Liver (tissue), 8 donors: ENCODE measurements at regions not wholly inside any gene's neighbourhood (a gene's known extent, or its start where the extent isn't known, plus 50 kb on each side); places are given as distances from the start of the nearest gene placed in this dataset.

Experiments used
- DNase-seq: peaks from one replicate; pipeline ENCODE4 v3.0.0-alpha.2; 2017; ENCODE audit warnings: low spot score
- H3K27ac ChIP-seq, 2 donors: one replicate each; pipeline ENCODE4 v1.7.0; 2013; ENCODE audit warnings: inconsistent platforms in 2 of 2, low read length in 2 of 2, control low read depth in 1 of 2, low read depth in 1 of 2, mild to moderate bottlenecking in 1 of 2
- H3K27me3 ChIP-seq, 4 donors: one replicate each; pipeline versions ENCODE4 v1.6.1 to v1.7.0; 2013; ENCODE audit warnings: low read length in 3 of 4, inconsistent platforms in 1 of 4, mild to moderate bottlenecking in 1 of 4, moderate library complexity in 1 of 4; ENCODE audit not compliant: control insufficient read depth in 4 of 4, insufficient read depth in 4 of 4
- H3K36me3 ChIP-seq, 4 donors: one replicate each; pipeline versions ENCODE4 v1.6.1 to v1.7.0; 2013; ENCODE audit warnings: low read length in 3 of 4, mild to moderate bottlenecking in 3 of 4, low read depth in 1 of 4, moderate library complexity in 1 of 4; ENCODE audit not compliant: control insufficient read depth in 4 of 4, insufficient read depth in 3 of 4
- H3K4me1 ChIP-seq, 4 donors: one replicate each; pipeline versions ENCODE4 v1.6.1 to v1.7.0; 2013; ENCODE audit warnings: low read length in 3 of 4, mild to moderate bottlenecking in 3 of 4, moderate library complexity in 1 of 4; ENCODE audit not compliant: control insufficient read depth in 4 of 4, insufficient read depth in 4 of 4
- H3K4me3 ChIP-seq, 3 donors: one replicate each; pipeline versions ENCODE4 v1.6.1 to v1.7.0; 2013; ENCODE audit warnings: low read length in 3 of 3, control low read depth in 1 of 3, low read depth in 1 of 3, mild to moderate bottlenecking in 1 of 3
- H3K9ac ChIP-seq, 2 donors: one replicate each; pipeline ENCODE4 v1.7.0; 2013; ENCODE audit warnings: low read length in 2 of 2, mild to moderate bottlenecking in 2 of 2, moderate library complexity in 2 of 2, control low read depth in 1 of 2, low read depth in 1 of 2
- H3K9me3 ChIP-seq, 4 donors: one replicate each; pipeline versions ENCODE4 v1.6.1 to v1.7.0; 2013; ENCODE audit warnings: low read length in 3 of 4; ENCODE audit not compliant: control insufficient read depth in 4 of 4
- EGR1 ChIP-seq, 2 donors: IDR thresholded peaks; 2 replicates each; pipeline ENCODE4 v1.6.1; 2016 to 2018; ENCODE audit warnings: antibody characterized with exemption in 2 of 2, low read depth in 2 of 2
- FOXA1 ChIP-seq: IDR thresholded peaks from 2 replicates; pipeline ENCODE4 v1.6.1; 2016; ENCODE audit warnings: antibody characterized with exemption
- FOXA2 ChIP-seq: IDR thresholded peaks from 2 replicates; pipeline ENCODE4 v1.6.1; 2016; ENCODE audit warnings: antibody characterized with exemption
- GABPA ChIP-seq, 2 donors: IDR thresholded peaks in 1 of 2; conservative IDR thresholded peaks in 1 of 2; 2 replicates each; pipeline ENCODE4 v1.6.1; 2016; ENCODE audit warnings: antibody characterized with exemption in 2 of 2, mild to moderate bottlenecking in 1 of 2, moderate library complexity in 1 of 2
- HNF4A ChIP-seq, 2 donors: conservative IDR thresholded peaks; 2 replicates each; pipeline ENCODE4 v1.6.1; 2016; ENCODE audit warnings: antibody characterized with exemption in 2 of 2, mild to moderate bottlenecking in 2 of 2
- HNF4G ChIP-seq: IDR thresholded peaks from 2 replicates; pipeline ENCODE4 v1.6.1; 2016; ENCODE audit warnings: antibody characterized with exemption
- JUND ChIP-seq, 2 donors: IDR thresholded peaks; 2 replicates each; pipeline ENCODE4 v1.6.1; 2016; ENCODE audit warnings: antibody characterized with exemption in 2 of 2
- NR2F2 ChIP-seq: IDR thresholded peaks from 2 replicates; pipeline ENCODE4 v1.6.1; 2016; ENCODE audit warnings: antibody characterized with exemption
- RAD21 ChIP-seq, 2 donors: IDR thresholded peaks; 2 replicates each; pipeline ENCODE4 v1.6.1; 2016; ENCODE audit warnings: antibody characterized with exemption in 2 of 2, mild to moderate bottlenecking in 2 of 2
- SP1 ChIP-seq: IDR thresholded peaks from 2 replicates; pipeline ENCODE4 v1.6.1; 2018; ENCODE audit warnings: antibody characterized with exemption, mild to moderate bottlenecking
- TAF1 ChIP-seq: conservative IDR thresholded peaks from 2 replicates; pipeline ENCODE4 v1.6.1; 2016; ENCODE audit warnings: antibody characterized with exemption, mild to moderate bottlenecking
- YY1 ChIP-seq: IDR thresholded peaks from 2 replicates; pipeline ENCODE4 v1.6.1; 2016; ENCODE audit warnings: antibody characterized with exemption, mild to moderate bottlenecking
- WGBS: extraction: QIAGEN DNeasy Blood & Tissue Kit; methylation state at CpG from one replicate; pipeline ENCODE4 v1.1.7; 2013; 5-methylcytosine and 5-hydroxymethylcytosine counted together
- TF ChIP-seq, protein P1 (sequence below): IDR thresholded peaks from 2 replicates; pipeline ENCODE4 v1.6.1; 2016; ENCODE audit warnings: antibody characterized with exemption, mild to moderate bottlenecking
- TF ChIP-seq, protein P2 (sequence below): fragments of 150-350 bp; IDR thresholded peaks from 2 replicates; pipeline ENCODE4 v1.5.1; 2017; ENCODE audit warnings: improper control_type of control experiment, low read depth, low read length; ENCODE audit not compliant: missing input control
- TF ChIP-seq, protein P3 (sequence below): IDR thresholded peaks from 2 replicates; pipeline ENCODE4 v1.6.1; 2016; ENCODE audit warnings: antibody characterized with exemption
- TF ChIP-seq, protein P4 (sequence below): IDR thresholded peaks from 2 replicates; pipeline ENCODE4 v1.6.1; 2016; ENCODE audit warnings: antibody characterized with exemption
- TF ChIP-seq, protein P5 (sequence below): IDR thresholded peaks from 2 replicates; pipeline ENCODE4 v1.6.1; 2016; ENCODE audit warnings: antibody characterized with exemption
- donor health status: healthy.
- donor health status: healthy.
- donor health status: healthy.
- donor health status: healthy.
- donor health status: healthy.

DNA sequence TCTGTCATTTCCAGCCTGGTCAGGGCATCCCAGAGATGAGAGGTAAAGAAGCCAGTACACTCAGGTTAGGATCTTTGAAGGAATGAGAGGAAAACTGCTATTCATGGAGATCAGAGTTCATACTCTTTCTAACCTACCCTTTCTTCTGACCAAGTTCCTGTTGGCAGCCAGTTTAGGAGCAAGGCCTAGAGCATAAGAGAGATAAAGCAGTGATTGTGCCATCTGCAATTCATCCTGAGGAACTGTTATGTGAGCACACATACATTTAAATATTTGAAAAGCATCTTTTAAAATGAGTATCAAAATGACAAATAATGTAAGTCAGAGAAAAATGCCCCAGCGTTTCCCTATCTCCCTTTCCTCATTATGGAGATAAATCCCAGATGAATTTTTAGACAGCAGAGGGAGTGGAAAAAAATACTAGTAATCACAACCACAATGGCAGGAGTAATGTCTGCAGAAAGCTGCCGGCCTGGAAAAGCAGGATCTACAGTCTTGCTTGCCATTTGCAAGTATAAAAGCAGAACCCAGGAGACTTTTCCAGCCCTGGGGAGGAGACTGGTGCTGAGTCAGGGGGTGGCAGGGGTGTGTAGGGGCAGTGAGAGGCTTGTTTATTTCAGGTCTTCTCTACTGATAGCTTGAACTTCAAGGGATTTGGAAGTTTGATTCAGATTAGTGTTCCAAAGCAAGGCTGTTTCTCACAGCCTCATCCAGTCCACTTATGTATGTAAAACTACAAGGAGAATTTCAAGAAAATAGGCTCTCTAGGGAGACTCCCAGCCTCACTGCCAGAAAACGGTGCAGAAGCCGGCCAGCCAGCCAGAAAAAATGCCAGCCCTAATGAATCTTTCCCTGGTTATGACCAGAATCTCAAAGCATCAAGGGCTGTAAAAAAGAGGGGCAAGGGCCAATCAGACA, 1052.4 kb downstream of the TUSC7 start (continued):
- TF ChIP-seq, protein P1, sequence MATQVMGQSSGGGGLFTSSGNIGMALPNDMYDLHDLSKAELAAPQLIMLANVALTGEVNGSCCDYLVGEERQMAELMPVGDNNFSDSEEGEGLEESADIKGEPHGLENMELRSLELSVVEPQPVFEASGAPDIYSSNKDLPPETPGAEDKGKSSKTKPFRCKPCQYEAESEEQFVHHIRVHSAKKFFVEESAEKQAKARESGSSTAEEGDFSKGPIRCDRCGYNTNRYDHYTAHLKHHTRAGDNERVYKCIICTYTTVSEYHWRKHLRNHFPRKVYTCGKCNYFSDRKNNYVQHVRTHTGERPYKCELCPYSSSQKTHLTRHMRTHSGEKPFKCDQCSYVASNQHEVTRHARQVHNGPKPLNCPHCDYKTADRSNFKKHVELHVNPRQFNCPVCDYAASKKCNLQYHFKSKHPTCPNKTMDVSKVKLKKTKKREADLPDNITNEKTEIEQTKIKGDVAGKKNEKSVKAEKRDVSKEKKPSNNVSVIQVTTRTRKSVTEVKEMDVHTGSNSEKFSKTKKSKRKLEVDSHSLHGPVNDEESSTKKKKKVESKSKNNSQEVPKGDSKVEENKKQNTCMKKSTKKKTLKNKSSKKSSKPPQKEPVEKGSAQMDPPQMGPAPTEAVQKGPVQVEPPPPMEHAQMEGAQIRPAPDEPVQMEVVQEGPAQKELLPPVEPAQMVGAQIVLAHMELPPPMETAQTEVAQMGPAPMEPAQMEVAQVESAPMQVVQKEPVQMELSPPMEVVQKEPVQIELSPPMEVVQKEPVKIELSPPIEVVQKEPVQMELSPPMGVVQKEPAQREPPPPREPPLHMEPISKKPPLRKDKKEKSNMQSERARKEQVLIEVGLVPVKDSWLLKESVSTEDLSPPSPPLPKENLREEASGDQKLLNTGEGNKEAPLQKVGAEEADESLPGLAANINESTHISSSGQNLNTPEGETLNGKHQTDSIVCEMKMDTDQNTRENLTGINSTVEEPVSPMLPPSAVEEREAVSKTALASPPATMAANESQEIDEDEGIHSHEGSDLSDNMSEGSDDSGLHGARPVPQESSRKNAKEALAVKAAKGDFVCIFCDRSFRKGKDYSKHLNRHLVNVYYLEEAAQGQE: no peak
- TF ChIP-seq TAF1: no peak
- no peak for TF ChIP-seq SP1

DNA sequence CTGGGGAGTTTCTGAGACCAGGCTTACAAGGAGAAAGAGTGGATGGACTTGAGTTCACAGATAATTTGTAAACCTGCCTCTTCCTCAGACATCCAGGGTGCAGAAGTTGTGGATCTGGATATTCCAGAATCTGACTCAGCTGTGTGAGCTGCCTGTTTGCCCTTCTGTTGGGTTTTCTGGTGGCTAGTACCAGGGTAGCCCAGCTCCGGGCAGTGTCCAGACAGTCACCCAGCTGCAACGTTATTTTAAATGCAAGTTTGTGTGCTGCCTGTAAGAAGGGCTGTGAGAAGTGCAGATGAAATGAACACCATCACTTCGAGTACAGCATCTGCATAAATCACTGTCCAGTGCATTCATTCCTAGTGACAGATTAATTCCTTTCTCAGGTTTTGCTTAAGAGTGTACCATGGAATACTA, 1053.0 kb downstream of the TUSC7 start:
- H3K4me3 ChIP-seq: no peak overlapping the region
- DNase-seq: no peak
- no peaks in the 10 kb centered on the region for H3K36me3 ChIP-seq
- no peaks in the 10 kb centered on the region for H3K9me3 ChIP-seq
- 24% methylated on average over 3 of the region's 3 CpGs for WGBS
- peaks cover 0 to 5% (median 0%) of the 10 kb centered on the region in 4 donors for H3K27me3 ChIP-seq
- no peak for TF ChIP-seq TAF1
- no peak for TF ChIP-seq NR2F2
- TF ChIP-seq HNF4G: no peak
- no peak for TF ChIP-seq FOXA2
- TF ChIP-seq FOXA1: no peak
- TF ChIP-seq, protein P1: no peak
- TF ChIP-seq, protein P2, sequence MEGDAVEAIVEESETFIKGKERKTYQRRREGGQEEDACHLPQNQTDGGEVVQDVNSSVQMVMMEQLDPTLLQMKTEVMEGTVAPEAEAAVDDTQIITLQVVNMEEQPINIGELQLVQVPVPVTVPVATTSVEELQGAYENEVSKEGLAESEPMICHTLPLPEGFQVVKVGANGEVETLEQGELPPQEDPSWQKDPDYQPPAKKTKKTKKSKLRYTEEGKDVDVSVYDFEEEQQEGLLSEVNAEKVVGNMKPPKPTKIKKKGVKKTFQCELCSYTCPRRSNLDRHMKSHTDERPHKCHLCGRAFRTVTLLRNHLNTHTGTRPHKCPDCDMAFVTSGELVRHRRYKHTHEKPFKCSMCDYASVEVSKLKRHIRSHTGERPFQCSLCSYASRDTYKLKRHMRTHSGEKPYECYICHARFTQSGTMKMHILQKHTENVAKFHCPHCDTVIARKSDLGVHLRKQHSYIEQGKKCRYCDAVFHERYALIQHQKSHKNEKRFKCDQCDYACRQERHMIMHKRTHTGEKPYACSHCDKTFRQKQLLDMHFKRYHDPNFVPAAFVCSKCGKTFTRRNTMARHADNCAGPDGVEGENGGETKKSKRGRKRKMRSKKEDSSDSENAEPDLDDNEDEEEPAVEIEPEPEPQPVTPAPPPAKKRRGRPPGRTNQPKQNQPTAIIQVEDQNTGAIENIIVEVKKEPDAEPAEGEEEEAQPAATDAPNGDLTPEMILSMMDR: no peak
- TF ChIP-seq, protein P3, sequence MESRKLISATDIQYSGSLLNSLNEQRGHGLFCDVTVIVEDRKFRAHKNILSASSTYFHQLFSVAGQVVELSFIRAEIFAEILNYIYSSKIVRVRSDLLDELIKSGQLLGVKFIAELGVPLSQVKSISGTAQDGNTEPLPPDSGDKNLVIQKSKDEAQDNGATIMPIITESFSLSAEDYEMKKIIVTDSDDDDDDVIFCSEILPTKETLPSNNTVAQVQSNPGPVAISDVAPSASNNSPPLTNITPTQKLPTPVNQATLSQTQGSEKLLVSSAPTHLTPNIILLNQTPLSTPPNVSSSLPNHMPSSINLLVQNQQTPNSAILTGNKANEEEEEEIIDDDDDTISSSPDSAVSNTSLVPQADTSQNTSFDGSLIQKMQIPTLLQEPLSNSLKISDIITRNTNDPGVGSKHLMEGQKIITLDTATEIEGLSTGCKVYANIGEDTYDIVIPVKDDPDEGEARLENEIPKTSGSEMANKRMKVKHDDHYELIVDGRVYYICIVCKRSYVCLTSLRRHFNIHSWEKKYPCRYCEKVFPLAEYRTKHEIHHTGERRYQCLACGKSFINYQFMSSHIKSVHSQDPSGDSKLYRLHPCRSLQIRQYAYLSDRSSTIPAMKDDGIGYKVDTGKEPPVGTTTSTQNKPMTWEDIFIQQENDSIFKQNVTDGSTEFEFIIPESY: no peak
- TF ChIP-seq, protein P4, sequence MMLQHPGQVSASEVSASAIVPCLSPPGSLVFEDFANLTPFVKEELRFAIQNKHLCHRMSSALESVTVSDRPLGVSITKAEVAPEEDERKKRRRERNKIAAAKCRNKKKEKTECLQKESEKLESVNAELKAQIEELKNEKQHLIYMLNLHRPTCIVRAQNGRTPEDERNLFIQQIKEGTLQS: no peak
- no peak for TF ChIP-seq RAD21 (IDR thresholded peaks at IDR 0.05)
- TF ChIP-seq GABPA (IDR thresholded peaks at IDR 0.05 in 1 of 2, conservative IDR thresholded peaks at IDR 0.05 in 1 of 2): no peak
- TF ChIP-seq JUND (IDR thresholded peaks at IDR 0.05): no peak
- no peak for TF ChIP-seq EGR1 (IDR thresholded peaks at IDR 0.05; ENCODE audit: low read depth in 2 of 2)
- no peak for TF ChIP-seq SP1
- no peak for TF ChIP-seq YY1
- TF ChIP-seq, protein P5, sequence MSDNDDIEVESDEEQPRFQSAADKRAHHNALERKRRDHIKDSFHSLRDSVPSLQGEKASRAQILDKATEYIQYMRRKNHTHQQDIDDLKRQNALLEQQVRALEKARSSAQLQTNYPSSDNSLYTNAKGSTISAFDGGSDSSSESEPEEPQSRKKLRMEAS: no peak
- no peak for TF ChIP-seq HNF4A (conservative IDR thresholded peaks at IDR 0.05)
- H3K27ac ChIP-seq: no peak overlapping the region
- no peaks in the 10 kb centered on the region for H3K4me1 ChIP-seq
- H3K9ac ChIP-seq: no peak overlapping the region
